ENCODE measurements at regions not wholly inside any gene's neighbourhood (a gene's known extent, or its start where the extent isn't known, plus 50 kb on each side); places are given as distances from the start of the nearest gene placed in this dataset.
A peak's percentile ranks its signal among the peaks of the same experiment; 100 is the strongest.

- no peak overlapping the region for H3K4me3 ChIP-seq (ENCODE audit: low read depth, low read length)
- no peak for TF ChIP-seq CTCF (IDR thresholded peaks at IDR 0.05; ENCODE audit: borderline replicate concordance, insufficient read depth, low read depth, low read length)
Observed at GRCh38 chr7:131097662-131098376, 229.9 kb upstream of the MKLN1 start.

DNA sequence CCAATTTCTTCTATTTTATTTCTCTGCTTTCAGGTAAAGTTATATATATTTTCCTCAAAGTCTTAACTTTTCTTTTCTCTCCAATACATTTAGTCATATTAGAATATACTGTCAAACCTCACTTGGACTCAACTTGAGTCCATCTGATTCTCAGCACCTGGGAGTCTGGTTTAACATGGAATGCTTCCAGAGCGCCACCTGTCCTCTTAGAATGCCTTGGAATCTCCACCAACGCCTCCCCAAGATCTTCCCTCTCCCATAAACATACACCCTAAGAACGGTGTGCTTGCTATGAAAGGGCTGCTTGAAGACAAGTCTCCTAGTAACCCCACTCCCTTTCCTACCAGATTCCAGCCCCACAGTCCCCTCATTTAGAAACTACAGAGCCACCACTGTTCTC lies 229.1 kb upstream of the MKLN1 start:
- TF ChIP-seq CTCF (IDR thresholded peaks at IDR 0.05; ENCODE audit: borderline replicate concordance, insufficient read depth, low read depth, low read length): no peak
- no peak overlapping the region for H3K4me3 ChIP-seq (ENCODE audit: low read depth, low read length)

DNA sequence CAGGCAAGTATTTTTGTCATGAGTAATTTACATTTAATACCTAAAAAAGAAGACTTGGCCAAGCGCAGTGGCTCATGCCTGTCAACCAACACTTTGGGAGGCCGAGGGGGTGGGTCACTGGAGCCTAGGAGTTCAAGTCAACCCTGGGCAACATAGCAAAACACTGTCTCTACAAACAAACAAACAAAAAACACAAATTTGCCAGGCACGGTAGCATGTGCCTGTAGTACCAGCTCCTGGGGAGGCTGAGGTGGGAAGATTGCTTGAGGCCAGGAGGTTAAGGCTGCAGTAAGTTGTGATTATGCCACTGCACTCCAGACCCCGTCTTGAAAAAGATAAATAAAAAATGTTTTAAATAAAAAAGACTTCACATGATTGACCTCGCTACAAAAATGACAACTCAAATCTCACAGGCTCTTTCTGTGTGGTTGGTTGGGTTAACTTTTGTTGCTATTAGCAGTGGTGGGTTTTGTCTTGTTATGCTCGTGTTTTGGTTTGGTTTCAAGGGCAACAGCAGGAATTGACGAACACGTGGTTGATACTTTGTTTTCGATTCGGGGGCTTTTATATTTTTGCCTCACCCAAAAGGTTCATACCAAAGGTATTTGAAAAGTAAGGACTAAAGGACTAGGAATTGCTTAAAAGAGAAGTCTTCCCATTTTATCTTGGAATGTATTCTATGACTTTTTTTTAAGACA lies 227.2 kb upstream of the MKLN1 start:
- no peak for TF ChIP-seq CTCF (IDR thresholded peaks at IDR 0.05; ENCODE audit: borderline replicate concordance, insufficient read depth, low read depth, low read length)
- H3K4me3 ChIP-seq (ENCODE audit: low read depth, low read length): no peak overlapping the region

DNA sequence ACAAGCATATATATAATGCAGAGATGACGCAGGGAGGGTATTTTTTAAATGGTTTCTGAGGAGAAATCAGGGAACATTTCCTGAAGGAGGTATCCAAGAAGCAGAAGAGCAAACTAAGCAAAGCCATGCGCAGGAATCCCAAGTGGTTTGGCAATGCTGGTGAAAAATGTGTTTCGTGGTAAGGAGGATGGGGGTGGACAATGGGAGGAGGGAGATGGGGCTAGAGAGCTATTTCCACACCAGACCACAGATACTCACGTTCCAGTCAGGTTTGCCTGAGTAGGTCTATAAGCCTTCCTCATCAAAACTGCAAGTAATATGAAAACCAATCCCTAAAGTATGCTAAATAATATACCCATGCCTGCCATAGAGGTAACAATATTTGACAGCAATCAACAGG lies 223.7 kb upstream of the MKLN1 start:
- no peak for TF ChIP-seq CTCF (IDR thresholded peaks at IDR 0.05; ENCODE audit: borderline replicate concordance, insufficient read depth, low read depth, low read length)
- H3K4me3 ChIP-seq (ENCODE audit: low read depth, low read length): no peak overlapping the region

DNA sequence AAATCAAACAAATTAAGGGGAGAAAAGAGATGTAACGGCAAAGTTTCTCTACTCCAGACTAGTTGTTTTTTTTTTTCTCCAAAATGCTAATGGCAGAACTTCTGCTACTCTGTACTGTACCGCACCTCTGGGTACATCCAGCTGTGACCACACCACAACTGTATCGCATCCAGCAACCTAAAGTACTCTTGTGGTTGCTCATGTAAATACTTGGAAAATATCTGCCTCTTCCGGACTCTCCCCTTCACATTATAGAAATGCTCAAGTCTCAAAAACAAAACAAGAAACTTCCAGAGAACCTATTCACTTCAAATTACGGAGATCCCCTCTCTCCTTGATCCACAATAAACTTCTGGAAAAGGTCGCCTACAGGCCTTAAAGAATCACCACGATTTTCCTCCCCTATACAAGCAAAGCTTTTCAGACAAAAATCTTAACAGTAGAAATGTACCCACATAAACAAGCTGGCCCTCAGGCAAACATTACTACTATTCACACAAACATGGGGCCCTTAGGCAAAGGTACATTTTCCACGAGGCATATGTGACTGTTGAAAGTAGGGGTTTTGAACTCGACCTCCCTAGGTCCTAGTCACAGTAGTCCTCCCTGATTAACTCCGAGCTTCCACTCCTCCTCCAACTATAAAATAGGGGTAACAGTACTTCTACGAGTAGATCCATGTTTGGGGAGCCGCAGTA lies 222.9 kb upstream of the MKLN1 start:
- no peak overlapping the region for H3K4me3 ChIP-seq (ENCODE audit: low read depth, low read length)
- TF ChIP-seq CTCF (IDR thresholded peaks at IDR 0.05; ENCODE audit: borderline replicate concordance, insufficient read depth, low read depth, low read length): no peak

- peak overlapping the region; percentile 51 for H3K4me3 ChIP-seq (ENCODE audit: low read depth, low read length)
Observed at GRCh38 chr7:131105294-131105798, 222.3 kb upstream of the MKLN1 start.

More at GRCh38 chr7:131105294-131105798, 222.3 kb upstream of the MKLN1 start:
- TF ChIP-seq CTCF (IDR thresholded peaks at IDR 0.05; ENCODE audit: borderline replicate concordance, insufficient read depth, low read depth, low read length): no peak
